Right atrium auricular region (tissue), 2 donors: ENCODE measurements at regions not wholly inside any gene's neighbourhood (a gene's known extent, or its start where the extent isn't known, plus 50 kb on each side); places are given as distances from the start of the nearest gene placed in this dataset.
"Not testable (repeated sequence)": the region's sequence is repeated elsewhere in the genome, so short reads cannot be mapped to it uniquely, and the experiment has no call there.

ENCODE experiments used
- DNase-seq: peaks from one replicate; pipeline ENCODE4 v3.0.0-alpha.2; 2019; ENCODE audit warnings: low spot score
- H3K27ac ChIP-seq, 2 donors: fragments of 200-600 bp; sonication (generic); 1 replicate in 1 of 2; 2 replicates in 1 of 2; pipeline ENCODE4 v1.5.1; 2016 to 2019
- H3K27me3 ChIP-seq, 2 donors: fragments of 200-600 bp; sonication (generic); one replicate each; pipeline versions ENCODE4 v1.5.1 to v1.6.0; 2017 to 2019
- H3K36me3 ChIP-seq: fragments of 200-600 bp; sonication (generic); one replicate; pipeline ENCODE4 v1.5.1; 2016
- H3K4me1 ChIP-seq, 2 donors: fragments of 200-600 bp; sonication (generic); one replicate each; pipeline versions ENCODE4 v1.5.1 to v1.6.0; 2017 to 2019
- H3K4me3 ChIP-seq, 2 donors: fragments of 200-600 bp; sonication (generic); 1 replicate in 1 of 2; 2 replicates in 1 of 2; pipeline ENCODE4 v1.5.1; 2017 to 2019; ENCODE audit warnings: mild to moderate bottlenecking in 1 of 2, moderate library complexity in 1 of 2
- H3K9me3 ChIP-seq, 2 donors: fragments of 200-600 bp; sonication (generic); one replicate each; pipeline ENCODE4 v1.5.1; 2019
- CTCF ChIP-seq, 2 donors: fragments of 200-600 bp; sonication (generic); IDR thresholded peaks; one replicate each; pipeline ENCODE4 v1.5.1; 2019; ENCODE audit warnings: antibody characterized with exemption in 2 of 2

GRCh38 chr9:31323726-31324444, 1060.6 kb upstream of the ACO1 start:
- Histone ChIP-seq H3K9me3 (no peaks in the 10 kb centered on the region), H3K27ac (no peak overlapping the region), H3K4me3 (no peak overlapping the region), H3K4me1 (no peaks in the 10 kb centered on the region), H3K27me3 (no peaks in the 10 kb centered on the region), H3K36me3 (no peaks in the 10 kb centered on the region)
- no peak for TF ChIP-seq CTCF (IDR thresholded peaks at IDR 0.05)
- no peak for DNase-seq

- no peaks in the 10 kb centered on the region for H3K36me3 ChIP-seq
- H3K4me3 ChIP-seq, result no peak overlapping the region
- H3K27ac ChIP-seq, result no peak overlapping the region
- H3K9me3 ChIP-seq, result no peaks in the 10 kb centered on the region
- H3K4me1 ChIP-seq, result no peaks in the 10 kb centered on the region
- TF ChIP-seq CTCF (IDR thresholded peaks at IDR 0.05), result no peak
- DNase-seq, result no peak
- no peaks in the 10 kb centered on the region for H3K27me3 ChIP-seq
These were observed 1058.7 kb upstream of the ACO1 start for GRCh38 chr9:31325778-31326177.

GRCh38 chr9:31326883-31327282, 1057.6 kb upstream of the ACO1 start:
- H3K9me3 ChIP-seq, H3K4me3 ChIP-seq, DNase-seq, H3K27me3 ChIP-seq, H3K4me1 ChIP-seq, H3K27ac ChIP-seq, H3K36me3 ChIP-seq: not testable (repeated sequence)

GRCh38 chr9:31334837-31335528, 1049.5 kb upstream of the ACO1 start:
- Histone ChIP-seq H3K27ac (no peak overlapping the region), H3K36me3 (no peaks in the 10 kb centered on the region), H3K4me3 (no peak overlapping the region), H3K27me3 (no peaks in the 10 kb centered on the region), H3K9me3 (peaks cover 0 to 5% of the 10 kb centered on the region in 2 donors), H3K4me1 (peaks cover 0 to 14% of the 10 kb centered on the region in 2 donors)
- no peak for TF ChIP-seq CTCF (IDR thresholded peaks at IDR 0.05)
- DNase-seq, result no peak

GRCh38 chr9:31335529-31336234, 1048.8 kb upstream of the ACO1 start:
- Histone ChIP-seq H3K9me3 (peaks cover 0 to 5% of the 10 kb centered on the region in 2 donors), H3K27ac (no peak overlapping the region), H3K27me3 (no peaks in the 10 kb centered on the region), H3K36me3 (no peaks in the 10 kb centered on the region), H3K4me1 (peaks cover 0 to 14% of the 10 kb centered on the region in 2 donors), H3K4me3 (no peak overlapping the region)
- DNase-seq, result no peak
- no peak for TF ChIP-seq CTCF (IDR thresholded peaks at IDR 0.05)

- no peak overlapping the region for H3K27ac ChIP-seq
- no peaks in the 10 kb centered on the region for H3K27me3 ChIP-seq
- no peaks in the 10 kb centered on the region for H3K36me3 ChIP-seq
- peaks cover 0 to 14% of the 10 kb centered on the region in 2 donors for H3K4me1 ChIP-seq
- H3K4me3 ChIP-seq, result no peak overlapping the region
- no peak for DNase-seq
- no peak for TF ChIP-seq CTCF (IDR thresholded peaks at IDR 0.05)
- peaks cover 0 to 5% of the 10 kb centered on the region in 2 donors for H3K9me3 ChIP-seq
These were observed 1048.1 kb upstream of the ACO1 start for GRCh38 chr9:31336386-31336785.
